ENCODE measurements at regions not wholly inside any gene's neighbourhood (a gene's known extent, or its start where the extent isn't known, plus 50 kb on each side); places are given as distances from the start of the nearest gene placed in this dataset.

GRCh38 chr1:194151056-194151455, 964.6 kb upstream of the B3GALT2 start:
- TF ChIP-seq SIN3A (IDR thresholded peaks at IDR 0.05; ENCODE audit: borderline replicate concordance, insufficient read depth, low read length), result no peak
- TF ChIP-seq TAF1 (IDR thresholded peaks at IDR 0.05; ENCODE audit: borderline replicate concordance, insufficient read depth, low read length), result no peak
- no peak for TF ChIP-seq POLR2AphosphoS5 (IDR thresholded peaks at IDR 0.05; ENCODE audit: low read depth, low read length)
- no peak for TF ChIP-seq REST (IDR thresholded peaks at IDR 0.05; ENCODE audit: insufficient read depth in 1 of 2, low read depth in 2 of 2, low read length in 2 of 2)
- no peak for TF ChIP-seq FOXP2 (optimal IDR thresholded peaks at IDR 0.05; ENCODE audit: borderline replicate concordance, extremely low read depth, extremely low read length, insufficient read depth)
